HG02678 (cell line): ENCODE measurements at regions not wholly inside any gene's neighbourhood (a gene's known extent, or its start where the extent isn't known, plus 50 kb on each side); places are given as distances from the start of the nearest gene placed in this dataset.
"Not testable (repeated sequence)": the region's sequence is repeated elsewhere in the genome, so short reads cannot be mapped to it uniquely, and the experiment has no call there.

ENCODE experiments used
- ATAC-seq: cut with Tn5 transposase; IDR thresholded peaks from one replicate; pipeline ENCODE4 v1.9.1; 2021; ENCODE audit warnings: mild to moderate bottlenecking, moderate library complexity; ENCODE audit not compliant: unreplicated experiment

GRCh38 chr6:84635081-84635761 lies 129.2 kb downstream of the TBX18 start:
- ATAC-seq: no peak

- ATAC-seq: no peak
Observed at GRCh38 chr6:84633771-84634170, 130.6 kb downstream of the TBX18 start.

GRCh38 chr6:84626527-84626926 lies 137.9 kb downstream of the TBX18 start:
- ATAC-seq: not testable (repeated sequence)

- no peak for ATAC-seq
Observed at GRCh38 chr6:84625506-84625905, 138.9 kb downstream of the TBX18 start.

GRCh38 chr6:84623956-84624680 lies 140.3 kb downstream of the TBX18 start:
- ATAC-seq: no peak

- ATAC-seq: no peak
Observed at GRCh38 chr6:84618836-84619235, 145.6 kb downstream of the TBX18 start.

GRCh38 chr6:84618046-84618752 lies 146.2 kb downstream of the TBX18 start:
- no peak for ATAC-seq

- ATAC-seq: no peak
Observed at GRCh38 chr6:84615987-84616386, 148.4 kb downstream of the TBX18 start.

GRCh38 chr6:84615113-84615850 lies 149.1 kb downstream of the TBX18 start:
- ATAC-seq: no peak

- no peak for ATAC-seq
Observed at GRCh38 chr6:84606860-84607259, 157.5 kb downstream of the TBX18 start.

GRCh38 chr6:84605298-84605697 lies 159.1 kb downstream of the TBX18 start:
- no peak for ATAC-seq

- ATAC-seq: no peak
Observed at GRCh38 chr6:84601366-84601765, 163.0 kb downstream of the TBX18 start.

- ATAC-seq: no peak
Observed at GRCh38 chr6:84599991-84600390, 164.4 kb downstream of the TBX18 start.

- ATAC-seq: no peak
Observed at GRCh38 chr6:84597238-84597875, 167.0 kb downstream of the TBX18 start.

- ATAC-seq: no peak
Observed at GRCh38 chr6:84596488-84596887, 167.9 kb downstream of the TBX18 start.

GRCh38 chr6:84588697-84589080 lies 175.7 kb downstream of the TBX18 start:
- ATAC-seq: no peak

- not testable (repeated sequence) for ATAC-seq
Observed at GRCh38 chr6:84587994-84588696, 176.3 kb downstream of the TBX18 start.

- not testable (repeated sequence) for ATAC-seq
Observed at GRCh38 chr6:84587202-84587940, 177.0 kb downstream of the TBX18 start.

- ATAC-seq: no peak
Observed at GRCh38 chr6:84583784-84584183, 180.6 kb downstream of the TBX18 start.
